ENCODE measurements at regions not wholly inside any gene's neighbourhood (a gene's known extent, or its start where the extent isn't known, plus 50 kb on each side); places are given as distances from the start of the nearest gene placed in this dataset.

DNA sequence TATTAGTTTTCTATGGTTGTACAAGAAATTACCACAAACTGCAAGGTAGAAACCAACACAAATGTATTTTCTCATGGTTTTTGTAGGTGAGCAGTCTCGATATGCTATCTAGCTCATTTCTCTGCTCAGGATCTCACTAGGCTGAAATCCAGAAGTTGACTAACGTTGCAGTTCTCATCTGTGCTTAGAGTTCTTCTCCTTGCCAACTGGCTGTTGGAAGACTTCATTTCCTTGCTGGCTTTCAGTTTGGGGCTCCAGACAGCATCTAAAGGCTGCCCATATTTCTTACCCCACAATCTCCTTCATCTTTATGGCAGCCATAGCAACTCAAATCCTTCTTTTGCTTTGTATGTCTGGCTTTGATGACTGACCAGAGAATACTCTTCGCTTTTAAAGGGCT, 362.6 kb upstream of the ADGRL4 start:
- TF ChIP-seq RBAK (CRISPR knock-in tag; IDR thresholded peaks at IDR 0.05): no peak
- no peak for TF ChIP-seq EP300 (IDR thresholded peaks at IDR 0.05; ENCODE audit: low read depth in 2 of 2, low read length in 2 of 2)
- TF ChIP-seq EP300 (CRISPR knock-in tag; IDR thresholded peaks at IDR 0.05; ENCODE audit: borderline replicate concordance): no peak
- no peak for TF ChIP-seq PHF20 (CRISPR knock-in tag; IDR thresholded peaks at IDR 0.05)
- TF ChIP-seq ISX (CRISPR knock-in tag; conservative IDR thresholded peaks at IDR 0.05): no peak
- no peak for TF ChIP-seq SMC3 (IDR thresholded peaks at IDR 0.05; ENCODE audit: low read length)
- no peak for TF ChIP-seq YY1 (IDR thresholded peaks at IDR 0.05; ENCODE audit: insufficient read depth, insufficient replicate concordance, low read depth, low read length)
- TF ChIP-seq, protein P1, sequence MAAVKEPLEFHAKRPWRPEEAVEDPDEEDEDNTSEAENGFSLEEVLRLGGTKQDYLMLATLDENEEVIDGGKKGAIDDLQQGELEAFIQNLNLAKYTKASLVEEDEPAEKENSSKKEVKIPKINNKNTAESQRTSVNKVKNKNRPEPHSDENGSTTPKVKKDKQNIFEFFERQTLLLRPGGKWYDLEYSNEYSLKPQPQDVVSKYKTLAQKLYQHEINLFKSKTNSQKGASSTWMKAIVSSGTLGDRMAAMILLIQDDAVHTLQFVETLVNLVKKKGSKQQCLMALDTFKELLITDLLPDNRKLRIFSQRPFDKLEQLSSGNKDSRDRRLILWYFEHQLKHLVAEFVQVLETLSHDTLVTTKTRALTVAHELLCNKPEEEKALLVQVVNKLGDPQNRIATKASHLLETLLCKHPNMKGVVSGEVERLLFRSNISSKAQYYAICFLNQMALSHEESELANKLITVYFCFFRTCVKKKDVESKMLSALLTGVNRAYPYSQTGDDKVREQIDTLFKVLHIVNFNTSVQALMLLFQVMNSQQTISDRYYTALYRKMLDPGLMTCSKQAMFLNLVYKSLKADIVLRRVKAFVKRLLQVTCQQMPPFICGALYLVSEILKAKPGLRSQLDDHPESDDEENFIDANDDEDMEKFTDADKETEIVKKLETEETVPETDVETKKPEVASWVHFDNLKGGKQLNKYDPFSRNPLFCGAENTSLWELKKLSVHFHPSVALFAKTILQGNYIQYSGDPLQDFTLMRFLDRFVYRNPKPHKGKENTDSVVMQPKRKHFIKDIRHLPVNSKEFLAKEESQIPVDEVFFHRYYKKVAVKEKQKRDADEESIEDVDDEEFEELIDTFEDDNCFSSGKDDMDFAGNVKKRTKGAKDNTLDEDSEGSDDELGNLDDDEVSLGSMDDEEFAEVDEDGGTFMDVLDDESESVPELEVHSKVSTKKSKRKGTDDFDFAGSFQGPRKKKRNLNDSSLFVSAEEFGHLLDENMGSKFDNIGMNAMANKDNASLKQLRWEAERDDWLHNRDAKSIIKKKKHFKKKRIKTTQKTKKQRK (IDR thresholded peaks at IDR 0.05; ENCODE audit: low read length): no peak
- TF ChIP-seq TSC22D2 (CRISPR knock-in tag; IDR thresholded peaks at IDR 0.05; ENCODE audit: borderline replicate concordance): no peak
- TF ChIP-seq, protein P2, sequence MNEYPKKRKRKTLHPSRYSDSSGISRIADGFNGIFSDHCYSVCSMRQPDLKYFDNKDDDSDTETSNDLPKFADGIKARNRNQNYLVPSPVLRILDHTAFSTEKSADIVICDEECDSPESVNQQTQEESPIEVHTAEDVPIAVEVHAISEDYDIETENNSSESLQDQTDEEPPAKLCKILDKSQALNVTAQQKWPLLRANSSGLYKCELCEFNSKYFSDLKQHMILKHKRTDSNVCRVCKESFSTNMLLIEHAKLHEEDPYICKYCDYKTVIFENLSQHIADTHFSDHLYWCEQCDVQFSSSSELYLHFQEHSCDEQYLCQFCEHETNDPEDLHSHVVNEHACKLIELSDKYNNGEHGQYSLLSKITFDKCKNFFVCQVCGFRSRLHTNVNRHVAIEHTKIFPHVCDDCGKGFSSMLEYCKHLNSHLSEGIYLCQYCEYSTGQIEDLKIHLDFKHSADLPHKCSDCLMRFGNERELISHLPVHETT (CRISPR knock-in tag; conservative IDR thresholded peaks at IDR 0.05): no peak
- TF ChIP-seq TAF1 (CRISPR knock-in tag; IDR thresholded peaks at IDR 0.05): no peak
- TF ChIP-seq, protein P3, sequence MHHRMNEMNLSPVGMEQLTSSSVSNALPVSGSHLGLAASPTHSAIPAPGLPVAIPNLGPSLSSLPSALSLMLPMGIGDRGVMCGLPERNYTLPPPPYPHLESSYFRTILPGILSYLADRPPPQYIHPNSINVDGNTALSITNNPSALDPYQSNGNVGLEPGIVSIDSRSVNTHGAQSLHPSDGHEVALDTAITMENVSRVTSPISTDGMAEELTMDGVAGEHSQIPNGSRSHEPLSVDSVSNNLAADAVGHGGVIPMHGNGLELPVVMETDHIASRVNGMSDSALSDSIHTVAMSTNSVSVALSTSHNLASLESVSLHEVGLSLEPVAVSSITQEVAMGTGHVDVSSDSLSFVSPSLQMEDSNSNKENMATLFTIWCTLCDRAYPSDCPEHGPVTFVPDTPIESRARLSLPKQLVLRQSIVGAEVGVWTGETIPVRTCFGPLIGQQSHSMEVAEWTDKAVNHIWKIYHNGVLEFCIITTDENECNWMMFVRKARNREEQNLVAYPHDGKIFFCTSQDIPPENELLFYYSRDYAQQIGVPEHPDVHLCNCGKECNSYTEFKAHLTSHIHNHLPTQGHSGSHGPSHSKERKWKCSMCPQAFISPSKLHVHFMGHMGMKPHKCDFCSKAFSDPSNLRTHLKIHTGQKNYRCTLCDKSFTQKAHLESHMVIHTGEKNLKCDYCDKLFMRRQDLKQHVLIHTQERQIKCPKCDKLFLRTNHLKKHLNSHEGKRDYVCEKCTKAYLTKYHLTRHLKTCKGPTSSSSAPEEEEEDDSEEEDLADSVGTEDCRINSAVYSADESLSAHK (CRISPR knock-in tag; IDR thresholded peaks at IDR 0.05; ENCODE audit: borderline replicate concordance): no peak

All from HepG2 (cell line).